Hepatocyte (in vitro differentiated cells): ENCODE measurements at regions not wholly inside any gene's neighbourhood (a gene's known extent, or its start where the extent isn't known, plus 50 kb on each side); places are given as distances from the start of the nearest gene placed in this dataset.

Source experiments
- DNase-seq: peaks from one replicate; pipeline ENCODE4 v3.0.0-alpha.2; 2016; ENCODE audit warnings: low spot score
- H2AFZ ChIP-seq: fragments of 200-600 bp; sonication (generic); 2 replicates; pipeline ENCODE4 v1.6.0; 2016; ENCODE audit warnings: antibody characterized with exemption, mild to moderate bottlenecking
- H3K27ac ChIP-seq: fragments of 200-600 bp; sonication (generic); 2 replicates; pipeline ENCODE4 v1.5.1; 2016; ENCODE audit warnings: mild to moderate bottlenecking
- H3K27me3 ChIP-seq: fragments of 200-600 bp; sonication (generic); 2 replicates; pipeline ENCODE4 v1.6.1; 2016
- H3K36me3 ChIP-seq: fragments of 200-600 bp; sonication (generic); replicated peaks from 2 replicates; pipeline ENCODE4 v1.5.1; 2016; ENCODE audit warnings: low read depth; ENCODE audit not compliant: insufficient read depth
- H3K4me1 ChIP-seq: fragments of 200-600 bp; sonication (generic); 2 replicates; pipeline ENCODE4 v1.5.1; 2016; ENCODE audit warnings: mild to moderate bottlenecking, moderate library complexity; ENCODE audit not compliant: insufficient read depth
- H3K4me2 ChIP-seq: fragments of 200-600 bp; sonication (generic); 2 replicates; pipeline ENCODE4 v1.6.0; 2016
- H3K4me3 ChIP-seq: fragments of 200-600 bp; sonication (generic); 2 replicates; pipeline ENCODE4 v1.5.1; 2016; ENCODE audit warnings: mild to moderate bottlenecking
- H3K79me2 ChIP-seq: fragments of 200-600 bp; sonication (generic); 2 replicates; pipeline ENCODE4 v1.6.0; 2017; ENCODE audit warnings: mild to moderate bottlenecking
- H3K9me2 ChIP-seq: fragments of 200-600 bp; sonication (generic); replicated peaks from 2 replicates; pipeline ENCODE4 v1.6.0; 2017; ENCODE audit warnings: mild to moderate bottlenecking; ENCODE audit not compliant: insufficient read depth
- H3K9me3 ChIP-seq: fragments of 200-600 bp; sonication (generic); 2 replicates; pipeline ENCODE4 v1.5.1; 2016; ENCODE audit warnings: low read depth, mild to moderate bottlenecking
- H4K20me1 ChIP-seq: fragments of 200-600 bp; sonication (generic); 2 replicates; pipeline ENCODE4 v1.6.0; 2016; ENCODE audit warnings: mild to moderate bottlenecking; ENCODE audit not compliant: insufficient read depth, poor library complexity, severe bottlenecking
- EZH2 ChIP-seq: fragments of 200-600 bp; sonication (generic); IDR thresholded peaks from 2 replicates; pipeline ENCODE4 v1.6.1; 2016; ENCODE audit warnings: antibody characterized with exemption, mild to moderate bottlenecking, borderline replicate concordance
- EZH2phosphoT487 ChIP-seq: fragments of 200-600 bp; sonication (generic); IDR thresholded peaks from one replicate; pipeline ENCODE4 v1.6.1; 2018; ENCODE audit warnings: antibody characterized with exemption, mild to moderate bottlenecking, low read depth, moderate library complexity; ENCODE audit not compliant: unreplicated experiment, severe bottlenecking
- WGBS: methylation state at CpG from one replicate; pipeline ENCODE4 v1.1.6; 2016; ENCODE audit warnings: low lambda C conversion rate; ENCODE audit errors: missing lambda C conversion rate; 5-methylcytosine and 5-hydroxymethylcytosine counted together
- TF ChIP-seq, protein P1 (sequence below): fragments of 200-600 bp; sonication (generic); IDR thresholded peaks from 2 replicates; pipeline ENCODE4 v1.5.1; 2016; ENCODE audit warnings: antibody characterized with exemption, mild to moderate bottlenecking; ENCODE audit not compliant: poor library complexity

DNA sequence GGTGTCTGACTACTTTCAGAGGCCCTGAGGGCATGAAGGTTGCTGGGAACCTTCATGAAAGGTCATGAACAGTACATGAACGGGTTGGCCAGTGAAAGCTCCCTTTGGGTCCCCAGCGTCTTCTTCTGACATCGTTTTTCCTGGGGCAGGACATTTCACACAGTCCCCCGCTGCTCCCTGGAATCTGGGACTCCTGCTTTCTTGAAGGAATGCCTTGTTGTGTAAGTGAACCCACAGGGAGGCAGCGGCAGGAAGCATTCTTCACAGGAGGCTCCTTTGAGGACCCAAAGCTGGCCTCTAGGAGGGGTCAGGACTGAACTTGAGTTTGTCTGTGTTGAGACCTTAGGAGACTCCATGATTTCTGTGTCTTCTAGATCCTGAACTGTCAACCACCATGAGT is 144.3 kb downstream of the KCNE4 start:
- Histone ChIP-seq H3K9me3 (no peaks in the 10 kb centered on the region), H2AFZ (no peak overlapping the region), H3K4me2 (no peak overlapping the region), H3K4me3 (no peak overlapping the region), H3K79me2 (no peaks in the 10 kb centered on the region), H3K27me3 (no peaks in the 10 kb centered on the region), H3K27ac (peak overlapping the region; percentile 36), H4K20me1 (no peaks in the 10 kb centered on the region), H3K4me1 (no peaks in the 10 kb centered on the region), H3K36me3 (no peaks in the 10 kb centered on the region), H3K9me2 (no peaks in the 10 kb centered on the region)
- TF ChIP-seq EZH2 (no peak), EZH2phosphoT487 (no peak)
- TF ChIP-seq, protein P1, sequence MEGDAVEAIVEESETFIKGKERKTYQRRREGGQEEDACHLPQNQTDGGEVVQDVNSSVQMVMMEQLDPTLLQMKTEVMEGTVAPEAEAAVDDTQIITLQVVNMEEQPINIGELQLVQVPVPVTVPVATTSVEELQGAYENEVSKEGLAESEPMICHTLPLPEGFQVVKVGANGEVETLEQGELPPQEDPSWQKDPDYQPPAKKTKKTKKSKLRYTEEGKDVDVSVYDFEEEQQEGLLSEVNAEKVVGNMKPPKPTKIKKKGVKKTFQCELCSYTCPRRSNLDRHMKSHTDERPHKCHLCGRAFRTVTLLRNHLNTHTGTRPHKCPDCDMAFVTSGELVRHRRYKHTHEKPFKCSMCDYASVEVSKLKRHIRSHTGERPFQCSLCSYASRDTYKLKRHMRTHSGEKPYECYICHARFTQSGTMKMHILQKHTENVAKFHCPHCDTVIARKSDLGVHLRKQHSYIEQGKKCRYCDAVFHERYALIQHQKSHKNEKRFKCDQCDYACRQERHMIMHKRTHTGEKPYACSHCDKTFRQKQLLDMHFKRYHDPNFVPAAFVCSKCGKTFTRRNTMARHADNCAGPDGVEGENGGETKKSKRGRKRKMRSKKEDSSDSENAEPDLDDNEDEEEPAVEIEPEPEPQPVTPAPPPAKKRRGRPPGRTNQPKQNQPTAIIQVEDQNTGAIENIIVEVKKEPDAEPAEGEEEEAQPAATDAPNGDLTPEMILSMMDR, result no peak
- 83% methylated on average over 5 of the region's 5 CpGs for WGBS
- no peak for DNase-seq

DNA sequence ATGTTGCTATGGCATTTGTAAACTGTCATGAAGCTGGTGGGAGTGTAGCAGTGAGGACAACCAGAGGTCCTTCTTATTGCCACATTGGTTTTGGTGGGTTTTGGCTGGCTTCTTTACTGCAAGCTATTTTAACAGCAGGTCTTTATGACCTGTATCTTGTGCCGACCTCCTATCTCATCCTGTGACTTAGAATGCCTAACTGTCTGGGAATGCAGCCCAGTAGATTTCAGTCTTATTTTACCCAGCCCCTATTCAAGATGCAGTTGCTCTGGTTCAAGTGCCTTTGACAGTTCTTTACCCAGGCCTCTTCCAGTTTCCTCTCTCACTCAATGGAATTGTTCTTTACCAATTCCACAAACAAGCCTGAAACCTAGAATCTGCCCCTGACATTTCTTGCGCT is 145.1 kb downstream of the KCNE4 start:
- H3K9me3 ChIP-seq, result no peaks in the 10 kb centered on the region
- 57% methylated on average over 2 of the region's 2 CpGs for WGBS
- no peaks in the 10 kb centered on the region for H4K20me1 ChIP-seq
- H3K27ac ChIP-seq, result peak overlapping the region; percentile 55
- no peaks in the 10 kb centered on the region for H3K27me3 ChIP-seq
- no peaks in the 10 kb centered on the region for H3K36me3 ChIP-seq
- no peaks in the 10 kb centered on the region for H3K79me2 ChIP-seq
- no peak overlapping the region for H3K4me2 ChIP-seq
- no peaks in the 10 kb centered on the region for H3K9me2 ChIP-seq
- no peak overlapping the region for H3K4me3 ChIP-seq
- H3K4me1 ChIP-seq, result no peaks in the 10 kb centered on the region
- H2AFZ ChIP-seq, result no peak overlapping the region
- TF ChIP-seq EZH2, result no peak
- TF ChIP-seq, protein P1, result no peak
- no peak for TF ChIP-seq EZH2phosphoT487
- no peak for DNase-seq

DNA sequence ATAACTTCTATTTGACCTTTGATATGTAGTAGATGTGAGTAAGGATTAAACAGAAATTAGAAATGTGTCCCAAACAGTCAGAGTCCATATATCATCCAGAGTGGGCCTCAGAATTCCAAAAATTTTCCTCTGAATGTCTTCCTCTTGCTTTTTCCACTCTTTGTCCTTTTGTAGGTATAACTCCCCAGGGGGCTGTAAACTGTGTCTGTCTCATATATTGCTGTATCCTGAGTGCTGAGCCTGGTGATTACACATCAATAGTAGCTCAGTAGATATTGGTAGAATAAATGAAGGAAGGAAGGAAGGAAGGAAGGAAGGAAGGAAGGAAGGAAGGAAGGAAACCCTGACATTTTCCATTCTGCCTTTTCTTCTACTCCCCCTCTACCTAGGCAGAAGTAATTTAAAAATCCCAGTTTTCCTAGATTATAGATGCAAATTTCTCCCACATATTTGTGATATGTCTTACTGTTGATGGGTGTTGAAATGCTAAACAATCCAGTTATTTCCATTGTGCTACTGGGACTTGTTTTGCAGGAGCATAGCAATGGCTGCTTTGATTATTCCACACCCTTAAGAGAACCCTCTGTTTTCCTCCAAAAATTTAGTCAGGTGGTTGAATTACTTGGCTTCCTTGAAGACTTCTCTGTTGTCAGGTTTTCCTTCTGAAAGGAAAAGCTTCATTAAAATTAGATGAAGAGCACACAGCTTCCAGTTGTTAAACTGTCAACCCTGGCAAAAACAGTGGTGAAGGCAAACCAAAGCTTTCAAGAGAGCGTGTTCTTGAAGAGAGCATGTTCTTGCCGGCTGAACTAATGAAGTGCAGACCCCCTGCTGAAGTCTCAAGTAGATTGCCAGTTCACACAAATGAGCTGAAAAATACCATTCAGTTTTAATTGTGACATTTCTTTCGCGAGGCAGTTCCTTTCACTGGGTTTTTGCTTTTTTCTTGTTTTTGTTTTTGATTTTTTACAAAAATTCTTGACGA is 147.8 kb downstream of the KCNE4 start:
- Histone ChIP-seq H3K79me2 (no peaks in the 10 kb centered on the region), H2AFZ (no peak overlapping the region), H3K27ac (no peak overlapping the region), H4K20me1 (no peaks in the 10 kb centered on the region), H3K4me3 (no peak overlapping the region), H3K36me3 (no peaks in the 10 kb centered on the region), H3K9me2 (no peaks in the 10 kb centered on the region), H3K9me3 (no peaks in the 10 kb centered on the region), H3K27me3 (no peaks in the 10 kb centered on the region), H3K4me1 (no peaks in the 10 kb centered on the region), H3K4me2 (no peak overlapping the region)
- 87% methylated on average over 5 of the region's 5 CpGs for WGBS
- TF ChIP-seq EZH2 (no peak), EZH2phosphoT487 (no peak)
- TF ChIP-seq, protein P1, result no peak
- DNase-seq, result no peak
